Spleen (tissue), 7 donors: ENCODE measurements at regions not wholly inside any gene's neighbourhood (a gene's known extent, or its start where the extent isn't known, plus 50 kb on each side); places are given as distances from the start of the nearest gene placed in this dataset.

Experiments
- CTCF ChIP-seq, 11 experiments: fragments of 200-600 bp in 7 of 11; fragments of 450-650 bp in 4 of 11; sonication (generic) in 4 of 11; IDR thresholded peaks in 8 of 11; conservative IDR thresholded peaks in 3 of 11; 1 replicate in 7 of 11; 2 replicates in 4 of 11; pipeline versions ENCODE4 v1.4.0 to v1.8.0; 2016 to 2021; ENCODE audit warnings: antibody characterized with exemption in 11 of 11, inconsistent platforms in 4 of 11, mild to moderate bottlenecking in 1 of 11
- POLR2A ChIP-seq, 3 donors: fragments of 450-650 bp; IDR thresholded peaks; one replicate each; pipeline ENCODE4 v1.5.1; 2017; ENCODE audit warnings: antibody characterized with exemption in 3 of 3, mild to moderate bottlenecking in 1 of 3
- donor health status: DM: no; HTN: no; CAD: no; lungs with moderate emphysema.
- donor health status: DM: no; HTN: no; CAD: no.
- donor health status: DM: no; HTN: no; CAD: no.

- TF ChIP-seq CTCF (IDR thresholded peaks at IDR 0.05 in 8 of 11, conservative IDR thresholded peaks at IDR 0.05 in 3 of 11): no peak
- no peak for TF ChIP-seq POLR2A (IDR thresholded peaks at IDR 0.05)
These were observed 162.0 kb upstream of the SOX11 start for GRCh38 chr2:5530011-5530696.
